ENCODE measurements at regions not wholly inside any gene's neighbourhood (a gene's known extent, or its start where the extent isn't known, plus 50 kb on each side); places are given as distances from the start of the nearest gene placed in this dataset.
"Not testable (repeated sequence)": the region's sequence is repeated elsewhere in the genome, so short reads cannot be mapped to it uniquely, and the experiment has no call there.

- DNase-seq, result no peak
- H3K4me1 Mint-ChIP-seq, result peaks cover 50% of the 10 kb centered on the region
- peaks cover 18% of the 10 kb centered on the region for H3K36me3 Mint-ChIP-seq (ENCODE audit: low read depth)
- no peaks in the 10 kb centered on the region for H3K27me3 Mint-ChIP-seq (ENCODE audit: low read depth, poor library complexity)
- no peak overlapping the region for H3K27ac Mint-ChIP-seq
- TF ChIP-seq CTCF (IDR thresholded peaks at IDR 0.05), result no peak
- no peak overlapping the region for H3K4me3 Mint-ChIP-seq
- H3K9me3 Mint-ChIP-seq, result peaks cover 21% of the 10 kb centered on the region
Measured at GRCh38 chr2:181788897-181789555, 102.5 kb upstream of the ITPRID2 start.

GRCh38 chr2:181789827-181790448 lies 101.6 kb upstream of the ITPRID2 start:
- no peak for DNase-seq
- Mint-ChIP-seq H3K36me3 (ENCODE audit: low read depth) (peaks cover 18% of the 10 kb centered on the region), H3K4me3 (no peak overlapping the region), H3K9me3 (peaks cover 21% of the 10 kb centered on the region), H3K27me3 (ENCODE audit: low read depth, poor library complexity) (no peaks in the 10 kb centered on the region), H3K27ac (peak overlapping the region; percentile 43), H3K4me1 (peaks cover 41% of the 10 kb centered on the region)
- TF ChIP-seq CTCF (IDR thresholded peaks at IDR 0.05), result no peak

- TF ChIP-seq CTCF (IDR thresholded peaks at IDR 0.05), result no peak
- peak overlapping the region; percentile 72 for H3K27ac Mint-ChIP-seq
- no peak for DNase-seq
Measured at GRCh38 chr2:181790716-181791649, 100.5 kb upstream of the ITPRID2 start.

GRCh38 chr2:181792906-181793305 lies 98.6 kb upstream of the ITPRID2 start:
- no peak for DNase-seq

More at GRCh38 chr2:181790716-181791649, 100.5 kb upstream of the ITPRID2 start:
- no peak overlapping the region for H3K4me3 Mint-ChIP-seq
- peaks cover 21% of the 10 kb centered on the region for H3K9me3 Mint-ChIP-seq
- no peaks in the 10 kb centered on the region for H3K27me3 Mint-ChIP-seq (ENCODE audit: low read depth, poor library complexity)
- peaks cover 18% of the 10 kb centered on the region for H3K36me3 Mint-ChIP-seq (ENCODE audit: low read depth)
- peaks cover 31% of the 10 kb centered on the region for H3K4me1 Mint-ChIP-seq

GRCh38 chr2:181798022-181798421 lies 93.5 kb upstream of the ITPRID2 start:
- DNase-seq, result no peak
- peaks cover 4% of the 10 kb centered on the region for H3K27me3 Mint-ChIP-seq (ENCODE audit: low read depth, poor library complexity)
- peaks cover 42% of the 10 kb centered on the region for H3K9me3 Mint-ChIP-seq
- H3K4me1 Mint-ChIP-seq, result no peaks in the 10 kb centered on the region
- peaks cover 22% of the 10 kb centered on the region for H3K36me3 Mint-ChIP-seq (ENCODE audit: low read depth)
- TF ChIP-seq CTCF (IDR thresholded peaks at IDR 0.05), result no peak
- H3K4me3 Mint-ChIP-seq, result no peak overlapping the region
- H3K27ac Mint-ChIP-seq, result no peak overlapping the region

More at GRCh38 chr2:181792906-181793305, 98.6 kb upstream of the ITPRID2 start:
- H3K27me3 Mint-ChIP-seq (ENCODE audit: low read depth, poor library complexity), result no peaks in the 10 kb centered on the region
- TF ChIP-seq CTCF (IDR thresholded peaks at IDR 0.05), result no peak
- H3K4me1 Mint-ChIP-seq, result peaks cover 24% of the 10 kb centered on the region
- peaks cover 21% of the 10 kb centered on the region for H3K9me3 Mint-ChIP-seq
- H3K36me3 Mint-ChIP-seq (ENCODE audit: low read depth), result peaks cover 18% of the 10 kb centered on the region
- no peak overlapping the region for H3K27ac Mint-ChIP-seq
- no peak overlapping the region for H3K4me3 Mint-ChIP-seq

GRCh38 chr2:181802300-181802699 lies 89.2 kb upstream of the ITPRID2 start:
- Mint-ChIP-seq H3K36me3 (ENCODE audit: low read depth) (peaks cover 31% of the 10 kb centered on the region), H3K9me3 (peaks cover 58% of the 10 kb centered on the region), H3K4me1 (peaks cover 21% of the 10 kb centered on the region)
- not testable (repeated sequence) for DNase-seq; H3K27me3 Mint-ChIP-seq (ENCODE audit: low read depth, poor library complexity); H3K27ac Mint-ChIP-seq; H3K4me3 Mint-ChIP-seq

- peak; percentile 37 for DNase-seq
- H3K4me3 Mint-ChIP-seq; H3K27me3 Mint-ChIP-seq (ENCODE audit: low read depth, poor library complexity); H3K27ac Mint-ChIP-seq: not testable (repeated sequence)
- Mint-ChIP-seq H3K4me1 (peaks cover 21% of the 10 kb centered on the region), H3K36me3 (ENCODE audit: low read depth) (peaks cover 31% of the 10 kb centered on the region), H3K9me3 (peaks cover 56% of the 10 kb centered on the region)
Measured at GRCh38 chr2:181803903-181804799, 87.4 kb upstream of the ITPRID2 start.
